DMS 273 (cell line): ENCODE measurements at regions not wholly inside any gene's neighbourhood (a gene's known extent, or its start where the extent isn't known, plus 50 kb on each side); places are given as distances from the start of the nearest gene placed in this dataset.

Experiments used
- DNase-seq: peaks from one replicate; lab custom pipeline; 2025; ENCODE audit not compliant: unreplicated experiment; lab: John Stamatoyannopoulos, UW

DNA sequence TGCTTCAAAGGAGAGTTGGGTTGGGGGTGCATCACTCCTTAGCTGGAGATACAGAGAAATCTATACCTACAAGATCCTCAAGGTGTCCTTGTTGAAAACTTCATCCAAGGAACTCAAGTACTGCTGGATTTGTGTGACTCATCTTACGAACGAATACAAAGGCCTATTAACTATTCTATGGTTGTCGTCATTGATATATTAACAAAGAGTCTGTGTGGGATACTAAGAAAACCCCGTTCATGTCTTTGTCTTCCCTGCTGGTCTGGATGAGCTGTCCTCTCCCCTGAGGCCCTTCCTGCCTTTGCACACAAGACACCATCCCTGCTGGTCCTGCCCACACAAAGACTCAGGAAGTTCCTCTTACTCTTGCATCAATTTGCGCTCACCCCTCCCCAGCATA, 54.9 kb upstream of the IRF2 start:
- DNase-seq, result no peak

DNA sequence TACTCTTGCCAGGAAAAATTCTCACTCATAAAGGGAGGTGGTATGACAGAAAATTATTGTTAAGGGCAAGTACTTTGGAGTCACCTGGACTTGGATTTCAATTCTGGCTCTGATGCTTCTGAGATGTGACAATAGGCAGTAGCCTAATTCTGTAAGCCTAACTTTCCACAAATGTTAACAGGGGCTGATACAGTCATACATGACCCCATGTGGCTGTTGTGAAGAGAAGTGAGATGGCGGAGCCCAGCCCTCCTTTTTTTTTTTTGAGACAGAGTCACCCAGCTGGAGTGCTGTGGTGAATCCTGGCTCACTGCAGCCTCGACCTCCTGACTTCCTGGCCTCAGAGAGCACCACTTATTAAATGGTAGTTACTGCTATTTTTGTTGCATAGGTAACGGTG, 54.4 kb upstream of the IRF2 start:
- DNase-seq, result no peak

DNA sequence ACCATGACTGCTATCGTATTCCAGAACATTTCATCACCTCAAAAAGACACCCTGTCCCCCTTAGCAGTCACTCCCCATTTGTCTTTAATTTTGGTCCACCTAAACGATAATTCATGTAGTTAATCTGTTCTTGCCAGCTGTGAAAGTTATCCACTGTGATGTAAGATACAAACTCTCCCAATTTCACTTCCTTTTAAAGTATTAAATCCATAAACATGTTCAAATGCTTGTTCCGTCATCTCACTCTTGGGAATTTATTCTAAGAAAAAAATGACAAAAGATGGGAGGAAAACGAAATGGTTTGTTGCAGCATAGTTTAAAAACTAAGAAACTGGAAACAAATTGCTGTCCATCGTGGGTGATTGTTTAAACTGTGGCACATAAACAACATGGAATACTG, 53.7 kb upstream of the IRF2 start:
- no peak for DNase-seq

DNA sequence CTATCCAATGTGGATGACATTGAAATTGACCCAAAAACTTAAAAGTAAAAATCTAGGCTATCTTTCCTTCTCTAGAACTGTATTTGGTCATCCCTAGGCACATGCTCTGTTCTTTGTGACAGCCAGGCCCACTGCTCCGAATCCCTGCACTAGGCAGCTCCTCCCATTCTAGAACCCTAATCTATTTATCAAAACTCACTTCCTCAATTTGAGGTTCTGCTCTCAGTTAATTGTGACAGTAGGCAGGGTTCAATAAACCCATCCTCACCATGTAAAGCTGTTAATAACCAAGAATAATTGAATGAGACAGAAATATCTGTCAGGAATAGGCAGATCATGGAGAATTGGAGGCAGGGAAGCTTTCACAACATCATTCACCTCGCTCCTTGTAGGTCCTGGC, 51.9 kb upstream of the IRF2 start:
- no peak for DNase-seq
